Gastroesophageal sphincter (tissue), 3 donors: ENCODE measurements at regions not wholly inside any gene's neighbourhood (a gene's known extent, or its start where the extent isn't known, plus 50 kb on each side); places are given as distances from the start of the nearest gene placed in this dataset.

ENCODE experiments used
- EP300 ChIP-seq: sonication (generic); formaldehyde crosslinking; IDR thresholded peaks from one replicate; pipeline ENCODE4 v1.6.1; 2017; ENCODE audit warnings: antibody characterized with exemption, mild to moderate bottlenecking
- POLR2AphosphoS5 ChIP-seq: sonication (generic); formaldehyde crosslinking; IDR thresholded peaks from one replicate; pipeline ENCODE4 v1.6.1; 2017; ENCODE audit warnings: antibody characterized with exemption
- TF ChIP-seq, protein P1 (sequence below), 4 experiments: fragments of 200-600 bp in 2 of 4; fragments of 450-650 bp in 2 of 4; sonication (generic) in 1 of 4; IDR thresholded peaks; one replicate each; pipeline ENCODE4 v1.5.1; 2017 to 2019; ENCODE audit warnings: antibody characterized with exemption in 4 of 4, mild to moderate bottlenecking in 2 of 4, moderate library complexity in 2 of 4

- TF ChIP-seq, protein P1, sequence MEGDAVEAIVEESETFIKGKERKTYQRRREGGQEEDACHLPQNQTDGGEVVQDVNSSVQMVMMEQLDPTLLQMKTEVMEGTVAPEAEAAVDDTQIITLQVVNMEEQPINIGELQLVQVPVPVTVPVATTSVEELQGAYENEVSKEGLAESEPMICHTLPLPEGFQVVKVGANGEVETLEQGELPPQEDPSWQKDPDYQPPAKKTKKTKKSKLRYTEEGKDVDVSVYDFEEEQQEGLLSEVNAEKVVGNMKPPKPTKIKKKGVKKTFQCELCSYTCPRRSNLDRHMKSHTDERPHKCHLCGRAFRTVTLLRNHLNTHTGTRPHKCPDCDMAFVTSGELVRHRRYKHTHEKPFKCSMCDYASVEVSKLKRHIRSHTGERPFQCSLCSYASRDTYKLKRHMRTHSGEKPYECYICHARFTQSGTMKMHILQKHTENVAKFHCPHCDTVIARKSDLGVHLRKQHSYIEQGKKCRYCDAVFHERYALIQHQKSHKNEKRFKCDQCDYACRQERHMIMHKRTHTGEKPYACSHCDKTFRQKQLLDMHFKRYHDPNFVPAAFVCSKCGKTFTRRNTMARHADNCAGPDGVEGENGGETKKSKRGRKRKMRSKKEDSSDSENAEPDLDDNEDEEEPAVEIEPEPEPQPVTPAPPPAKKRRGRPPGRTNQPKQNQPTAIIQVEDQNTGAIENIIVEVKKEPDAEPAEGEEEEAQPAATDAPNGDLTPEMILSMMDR (IDR thresholded peaks at IDR 0.05): no peak
- TF ChIP-seq POLR2AphosphoS5 (no peak), EP300 (no peak)
These were observed 278.7 kb downstream of the EN1 start for GRCh38 chr2:118568700-118569099.
